ENCODE measurements at regions not wholly inside any gene's neighbourhood (a gene's known extent, or its start where the extent isn't known, plus 50 kb on each side); places are given as distances from the start of the nearest gene placed in this dataset.

DNA sequence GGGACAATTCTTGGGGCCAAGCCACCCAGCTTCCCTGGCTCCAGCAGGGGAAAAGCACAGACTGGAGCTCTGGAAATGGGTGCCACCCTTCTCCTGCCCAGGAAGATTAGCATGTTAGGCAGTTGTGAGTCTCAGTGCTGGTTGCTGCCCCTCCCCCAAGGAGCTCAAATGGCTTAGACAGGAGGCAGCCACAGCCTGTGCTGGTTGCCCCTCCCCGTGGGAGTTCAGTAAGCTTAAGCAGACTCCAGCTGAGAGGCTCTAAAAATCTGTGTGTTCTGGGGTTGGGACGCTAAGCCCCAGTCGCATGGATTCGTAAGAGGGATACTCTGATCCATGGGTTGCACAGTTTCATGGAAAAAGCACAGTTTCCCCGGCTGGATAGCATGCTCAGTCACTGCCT, 92.7 kb upstream of the NDST3 start:
- in situ Hi-C loops (cut with MboI; ENCODE audit: low sequenced_read_pairs, unreplicated experiment), result no loop called here
- DNase-seq (ENCODE audit: low spot score), result no peak
- TF ChIP-seq CTCF (IDR thresholded peaks at IDR 0.05; ENCODE audit: borderline replicate concordance, control extremely low read depth, extremely low read depth, insufficient read depth, missing control alignments), result no peak

DNA sequence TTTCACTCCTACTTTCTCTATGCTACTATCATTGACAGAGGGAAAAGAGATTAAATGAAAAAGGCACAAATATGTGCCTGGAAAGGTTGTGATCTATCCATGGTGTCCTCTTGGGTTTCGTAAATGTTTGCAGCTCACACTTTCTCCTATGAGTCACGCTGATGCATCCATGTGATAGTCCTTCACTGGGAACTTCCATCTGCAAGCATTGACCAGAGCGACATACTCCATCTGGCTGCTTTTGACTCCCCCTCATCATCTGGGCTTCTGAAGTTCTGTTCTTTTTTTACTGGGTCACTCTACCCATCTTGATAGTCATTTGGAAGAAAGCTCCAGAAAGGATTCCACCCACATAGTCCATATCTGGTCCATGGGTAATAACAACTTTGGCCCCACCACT, 84.7 kb upstream of the NDST3 start:
- no peak for DNase-seq (ENCODE audit: low spot score)
- TF ChIP-seq CTCF (IDR thresholded peaks at IDR 0.05; ENCODE audit: borderline replicate concordance, control extremely low read depth, extremely low read depth, insufficient read depth, missing control alignments), result no peak
- in situ Hi-C loops (cut with MboI; ENCODE audit: low sequenced_read_pairs, unreplicated experiment), result no loop called here

GRCh38 chr4:117957571-117957970, 76.7 kb upstream of the NDST3 start:
- in situ Hi-C loops (cut with MboI; ENCODE audit: low sequenced_read_pairs, unreplicated experiment), result no loop called here

DNA sequence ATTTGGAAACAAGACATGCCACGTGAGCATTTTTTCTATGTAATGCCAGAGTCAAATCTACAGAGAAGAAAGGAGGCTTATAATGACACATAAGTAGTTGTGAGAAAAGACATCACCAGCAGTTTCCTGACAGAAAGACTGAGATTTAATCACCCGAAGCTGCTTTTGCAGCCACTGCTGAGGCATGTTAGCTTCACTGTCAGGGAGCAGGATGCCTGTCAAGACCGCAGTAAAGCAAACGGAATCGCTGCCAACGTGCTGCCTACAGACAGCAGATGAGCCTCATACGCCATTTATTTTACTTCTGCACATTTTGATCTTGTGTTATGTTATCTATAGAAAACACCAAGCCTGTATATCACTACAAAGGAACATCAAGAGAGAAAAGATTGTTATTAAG, 68.7 kb upstream of the NDST3 start:
- in situ Hi-C loops (cut with MboI; ENCODE audit: low sequenced_read_pairs, unreplicated experiment), result no loop called here
- TF ChIP-seq CTCF (IDR thresholded peaks at IDR 0.05; ENCODE audit: borderline replicate concordance, control extremely low read depth, extremely low read depth, insufficient read depth, missing control alignments), result no peak
- DNase-seq (ENCODE audit: low spot score), result no peak

More at GRCh38 chr4:117957571-117957970, 76.7 kb upstream of the NDST3 start:
- TF ChIP-seq CTCF (IDR thresholded peaks at IDR 0.05; ENCODE audit: borderline replicate concordance, control extremely low read depth, extremely low read depth, insufficient read depth, missing control alignments), result no peak
- DNase-seq (ENCODE audit: low spot score), result no peak

- in situ Hi-C loops (cut with MboI; ENCODE audit: low sequenced_read_pairs, unreplicated experiment), result no loop called here
- TF ChIP-seq CTCF (IDR thresholded peaks at IDR 0.05; ENCODE audit: borderline replicate concordance, control extremely low read depth, extremely low read depth, insufficient read depth, missing control alignments), result no peak
- DNase-seq (ENCODE audit: low spot score), result no peak
Measured at GRCh38 chr4:117968606-117969005, 65.7 kb upstream of the NDST3 start.

GRCh38 chr4:117971403-117971802, 62.9 kb upstream of the NDST3 start:
- in situ Hi-C loops (cut with MboI; ENCODE audit: low sequenced_read_pairs, unreplicated experiment), result no loop called here
- no peak for DNase-seq (ENCODE audit: low spot score)
- no peak for TF ChIP-seq CTCF (IDR thresholded peaks at IDR 0.05; ENCODE audit: borderline replicate concordance, control extremely low read depth, extremely low read depth, insufficient read depth, missing control alignments)
